ENCODE measurements at regions not wholly inside any gene's neighbourhood (a gene's known extent, or its start where the extent isn't known, plus 50 kb on each side); places are given as distances from the start of the nearest gene placed in this dataset.

- TF ChIP-seq CTCF (IDR thresholded peaks at IDR 0.05; ENCODE audit: extremely low read depth in 1 of 2, insufficient read depth in 1 of 2, low read depth in 1 of 2, low read length in 2 of 2) (no peak), EZH2 (IDR thresholded peaks at IDR 0.05; ENCODE audit: borderline replicate concordance, low read depth, low read length, severe bottlenecking) (no peak), POLR2A (IDR thresholded peaks at IDR 0.05; ENCODE audit: low read depth, low read length) (no peak), POLR2AphosphoS5 (IDR thresholded peaks at IDR 0.05; ENCODE audit: insufficient read depth, low read depth, low read length) (no peak)
These were observed 104.8 kb upstream of the CXCL13 start for GRCh38 chr4:77500801-77501200.

All from endothelial cell of umbilical vein (primary cell).